SK-N-SH (cell line): ENCODE measurements at regions not wholly inside any gene's neighbourhood (a gene's known extent, or its start where the extent isn't known, plus 50 kb on each side); places are given as distances from the start of the nearest gene placed in this dataset.

Experiments used
- CTCF ChIA-PET: fragments of 300-600, 350-600 bp; formaldehyde crosslinking; extraction: SDS; loops from one replicate; lab custom pipeline; 2021; lab: Yijun Ruan, JAX
- POLR2A ChIA-PET: fragments of 350-600 bp; sonication (Branson Sonifier 250); formaldehyde crosslinking; extraction: SDS; loops from one replicate; lab custom pipeline; 2020; ENCODE audit warnings: antibody characterized with exemption, inconsistent platforms; lab: Yijun Ruan, JAX
- DNase-seq: peaks from one replicate; pipeline ENCODE4 v3.0.0; 2012
- H2AFZ ChIP-seq: fragments of 200-600 bp; sonication (generic); 2 replicates; pipeline ENCODE4 v1.8.1; 2016; ENCODE audit warnings: antibody characterized with exemption, mild to moderate bottlenecking, low read depth
- H3F3A ChIP-seq: fragments of 200-600 bp; sonication (generic); replicated peaks from 2 replicates; pipeline ENCODE3; 2016; ENCODE audit warnings: antibody characterized with exemption, mild to moderate bottlenecking; ENCODE audit not compliant: insufficient read depth
- H3K27ac ChIP-seq, 2 experiments: fragments of 200-500 bp in 1 of 2; fragments of 200-600 bp in 1 of 2; sonication (Bioruptor generic) in 1 of 2; sonication (generic), shearing (Covaris generic) in 1 of 2; 2 replicates each; pipeline versions ENCODE4 v1.5.1 to v1.6.1; 2014 to 2016; ENCODE audit warnings: low read depth in 2 of 2, inconsistent platforms in 1 of 2, low read length in 1 of 2, mild to moderate bottlenecking in 1 of 2, mixed read lengths in 1 of 2
- H3K27me3 ChIP-seq: fragments of 200-600 bp; sonication (generic), shearing (Covaris generic); 2 replicates; pipeline ENCODE4 v1.6.1; 2016; ENCODE audit warnings: mixed run types; ENCODE audit not compliant: insufficient read depth
- H3K36me3 ChIP-seq, 2 experiments: fragments of 200-500 bp in 1 of 2; fragments of 200-600 bp in 1 of 2; sonication (Bioruptor generic) in 1 of 2; sonication (generic) in 1 of 2; replicated peaks in 1 of 2; 2 replicates each; pipeline versions ENCODE3 to v1.5.1; 2014 to 2016; ENCODE audit warnings: low read length in 1 of 2, mild to moderate bottlenecking in 1 of 2; ENCODE audit not compliant: insufficient read depth in 2 of 2, control insufficient read depth in 1 of 2
- H3K4me1 ChIP-seq, 2 experiments: fragments of 200-500 bp in 1 of 2; fragments of 200-600 bp in 1 of 2; sonication (Bioruptor generic) in 1 of 2; sonication (generic), shearing (Covaris generic) in 1 of 2; 2 replicates each; pipeline versions ENCODE4 v1.5.1 to v1.6.1; 2014 to 2016; ENCODE audit warnings: low read depth in 1 of 2, low read length in 1 of 2, mixed run types in 1 of 2; ENCODE audit not compliant: insufficient read depth in 2 of 2, control insufficient read depth in 1 of 2
- H3K4me2 ChIP-seq: fragments of 200-600 bp; sonication (generic), shearing (Covaris generic); 2 replicates; pipeline ENCODE4 v1.6.1; 2017; ENCODE audit warnings: mixed run types
- H3K4me3 ChIP-seq, 2 experiments: fragments of 200-500 bp in 1 of 2; fragments of 200-600 bp in 1 of 2; sonication (Bioruptor generic) in 1 of 2; sonication (generic), shearing (Covaris generic) in 1 of 2; 2 replicates each; pipeline versions ENCODE4 v1.5.1 to v1.8.1; 2014 to 2016; ENCODE audit warnings: low read depth in 2 of 2, inconsistent platforms in 1 of 2, low read length in 1 of 2, mild to moderate bottlenecking in 1 of 2, mixed read lengths in 1 of 2, moderate library complexity in 1 of 2
- H3K79me2 ChIP-seq: fragments of 200-600 bp; sonication (generic); 2 replicates; pipeline ENCODE4 v1.8.1; 2017; ENCODE audit warnings: mild to moderate bottlenecking; ENCODE audit not compliant: insufficient read depth
- H3K9ac ChIP-seq: fragments of 200-600 bp; sonication (generic); 2 replicates; pipeline ENCODE4 v1.6.1; 2017; ENCODE audit warnings: mixed run types
- H3K9me2 ChIP-seq: fragments of 200-600 bp; sonication (generic); 2 replicates; pipeline ENCODE4 v1.6.1; 2017; ENCODE audit warnings: mixed run types
- H3K9me3 ChIP-seq: fragments of 200-600 bp; sonication (generic); 2 replicates; pipeline ENCODE4 v1.6.1; 2017; ENCODE audit warnings: mixed run types, mild to moderate bottlenecking, moderate library complexity
- H4K20me1 ChIP-seq: fragments of 200-600 bp; sonication (generic); 2 replicates; pipeline ENCODE4 v1.6.1; 2017; ENCODE audit warnings: mild to moderate bottlenecking, mixed run types; ENCODE audit not compliant: insufficient read depth
- EP300 ChIP-seq, 2 experiments: IDR thresholded peaks; 2 replicates each; pipeline versions ENCODE4 v1.4.0 to v1.6.1; 2012; ENCODE audit warnings: borderline replicate concordance in 1 of 2, low read depth in 1 of 2, low read length in 1 of 2
- FOSL2 ChIP-seq: IDR thresholded peaks from 2 replicates; pipeline ENCODE4 v1.4.0; 2012; ENCODE audit warnings: low read depth, mild to moderate bottlenecking, moderate library complexity, borderline replicate concordance
- FOXM1 ChIP-seq: IDR thresholded peaks from 2 replicates; pipeline ENCODE4 v1.4.0; 2012; ENCODE audit warnings: low read depth, mild to moderate bottlenecking
- GATA2 ChIP-seq: sonication (generic); formaldehyde crosslinking; IDR thresholded peaks from 2 replicates; pipeline ENCODE4 v1.5.0; 2020; ENCODE audit warnings: mild to moderate bottlenecking, missing genetic modification reagents
- JUND ChIP-seq: IDR thresholded peaks from 2 replicates; pipeline ENCODE4 v1.4.0; 2012
- MEF2A ChIP-seq: IDR thresholded peaks from 2 replicates; pipeline ENCODE4 v1.4.0; 2012; ENCODE audit warnings: low read depth, borderline replicate concordance
- NFIC ChIP-seq: IDR thresholded peaks from 2 replicates; pipeline ENCODE4 v1.4.0; 2012; ENCODE audit warnings: borderline replicate concordance
- NRF1 ChIP-seq: IDR thresholded peaks from 2 replicates; pipeline ENCODE4 v1.6.1; 2012; ENCODE audit warnings: low read depth, mild to moderate bottlenecking, low read length
- POLR2AphosphoS5 ChIP-seq: IDR thresholded peaks from 2 replicates; pipeline ENCODE4 v1.6.1; 2012; ENCODE audit warnings: low read depth, low read length
- RFX5 ChIP-seq: IDR thresholded peaks from 2 replicates; pipeline ENCODE4 v1.6.1; 2012; ENCODE audit warnings: mild to moderate bottlenecking, improper control_type of control experiment, low read length
- RXRA ChIP-seq: IDR thresholded peaks from 2 replicates; pipeline ENCODE4 v1.4.0; 2012; ENCODE audit warnings: low read depth, mild to moderate bottlenecking, borderline replicate concordance
- SIN3A ChIP-seq: IDR thresholded peaks from 2 replicates; pipeline ENCODE4 v1.6.1; 2012; ENCODE audit warnings: low read depth, mild to moderate bottlenecking, low read length, moderate library complexity, borderline replicate concordance
- YY1 ChIP-seq: IDR thresholded peaks from 2 replicates; pipeline ENCODE4 v1.4.0; 2012; ENCODE audit warnings: low read depth, mild to moderate bottlenecking
- WGBS: methylation state at CpG from one replicate; pipeline ENCODE4 v1.1.6; 2017; ENCODE audit warnings: low lambda C conversion rate; 5-methylcytosine and 5-hydroxymethylcytosine counted together
- TF ChIP-seq, protein P1 (sequence below): fragments of 200-600 bp; sonication (generic); IDR thresholded peaks from 2 replicates; pipeline ENCODE4 v1.6.1; 2017; ENCODE audit warnings: antibody characterized with exemption, mild to moderate bottlenecking, moderate library complexity
- TF ChIP-seq, protein P2 (sequence below): fragments of 150-350 bp; IDR thresholded peaks from 2 replicates; pipeline ENCODE4 v1.6.1; 2016; ENCODE audit warnings: mild to moderate bottlenecking, low read depth, low read length
- TF ChIP-seq, protein P3 (sequence below): IDR thresholded peaks from 2 replicates; pipeline ENCODE4 v1.6.1; 2012; ENCODE audit warnings: mild to moderate bottlenecking, low read depth, low read length, moderate library complexity
- TF ChIP-seq, protein P4 (sequence below): fragments of 150-350 bp; IDR thresholded peaks from 2 replicates; pipeline ENCODE4 v1.6.1; 2017; ENCODE audit warnings: antibody characterized with exemption, low read length, low read depth, borderline replicate concordance

DNA sequence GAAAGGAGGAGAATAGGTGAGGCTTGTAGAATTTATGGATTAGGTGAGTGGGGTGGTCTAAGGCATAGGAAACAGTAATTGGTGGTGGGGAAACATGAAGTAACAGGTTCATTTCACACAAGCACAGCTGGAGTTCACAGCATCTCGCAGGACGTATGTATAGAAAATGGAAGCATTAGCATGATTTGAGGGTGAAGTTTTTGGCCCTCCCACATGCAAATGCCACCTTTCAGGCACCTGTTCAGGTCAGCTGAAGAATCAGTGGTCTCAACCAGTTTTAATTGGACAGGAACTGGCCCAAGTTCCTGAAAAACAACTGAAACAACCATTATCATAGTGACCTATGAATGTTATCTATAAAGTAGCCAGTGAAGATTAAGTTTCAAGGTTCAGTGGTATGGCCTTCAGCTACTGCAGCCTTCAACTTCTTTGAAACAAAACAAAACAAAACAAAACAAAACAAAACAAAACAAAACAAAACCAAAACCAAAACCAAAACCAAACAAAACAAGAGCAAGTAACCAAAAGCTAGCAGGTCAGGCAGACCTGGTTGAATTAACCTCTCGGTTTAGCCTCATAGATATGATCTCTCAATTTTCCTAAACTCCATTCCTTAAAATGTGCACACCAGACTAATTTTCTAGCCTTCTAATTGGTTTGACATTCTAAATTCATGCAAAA, 102.1 kb upstream of the SPHKAP start:
- POLR2A ChIA-PET, result no interaction called here
- H3K9ac ChIP-seq, result no peak overlapping the region

DNA sequence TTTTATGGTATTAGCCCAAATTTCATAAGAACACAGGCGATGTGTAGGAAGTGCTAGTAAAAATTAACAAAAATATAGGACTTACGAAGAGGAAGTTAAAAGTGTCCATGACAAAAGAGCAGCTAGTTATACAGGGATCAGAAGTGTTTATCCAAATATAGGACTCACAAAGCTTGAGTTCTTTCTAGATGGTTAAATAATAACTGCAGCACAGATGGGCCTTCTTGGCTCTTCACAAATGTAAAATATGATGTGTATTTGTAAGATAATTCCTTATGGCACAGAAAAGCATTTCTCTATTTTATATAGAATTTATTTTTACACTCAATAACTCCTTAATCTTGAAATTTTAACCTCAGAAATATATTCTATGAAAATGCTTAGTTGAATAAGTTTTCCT, 100.9 kb upstream of the SPHKAP start:
- 17% methylated on average over 2 of the region's 2 CpGs for WGBS
- H3K36me3 ChIP-seq, result no peaks in the 10 kb centered on the region
- no peaks in the 10 kb centered on the region for H3K79me2 ChIP-seq
- no peak overlapping the region for H3K4me2 ChIP-seq
- no peaks in the 10 kb centered on the region for H3K4me1 ChIP-seq
- no peak overlapping the region for H2AFZ ChIP-seq
- no peaks in the 10 kb centered on the region for H3K9me2 ChIP-seq
- TF ChIP-seq SIN3A, result no peak
- TF ChIP-seq, protein P1, sequence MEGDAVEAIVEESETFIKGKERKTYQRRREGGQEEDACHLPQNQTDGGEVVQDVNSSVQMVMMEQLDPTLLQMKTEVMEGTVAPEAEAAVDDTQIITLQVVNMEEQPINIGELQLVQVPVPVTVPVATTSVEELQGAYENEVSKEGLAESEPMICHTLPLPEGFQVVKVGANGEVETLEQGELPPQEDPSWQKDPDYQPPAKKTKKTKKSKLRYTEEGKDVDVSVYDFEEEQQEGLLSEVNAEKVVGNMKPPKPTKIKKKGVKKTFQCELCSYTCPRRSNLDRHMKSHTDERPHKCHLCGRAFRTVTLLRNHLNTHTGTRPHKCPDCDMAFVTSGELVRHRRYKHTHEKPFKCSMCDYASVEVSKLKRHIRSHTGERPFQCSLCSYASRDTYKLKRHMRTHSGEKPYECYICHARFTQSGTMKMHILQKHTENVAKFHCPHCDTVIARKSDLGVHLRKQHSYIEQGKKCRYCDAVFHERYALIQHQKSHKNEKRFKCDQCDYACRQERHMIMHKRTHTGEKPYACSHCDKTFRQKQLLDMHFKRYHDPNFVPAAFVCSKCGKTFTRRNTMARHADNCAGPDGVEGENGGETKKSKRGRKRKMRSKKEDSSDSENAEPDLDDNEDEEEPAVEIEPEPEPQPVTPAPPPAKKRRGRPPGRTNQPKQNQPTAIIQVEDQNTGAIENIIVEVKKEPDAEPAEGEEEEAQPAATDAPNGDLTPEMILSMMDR, result no peak
- TF ChIP-seq FOXM1, result no peak
- TF ChIP-seq, protein P2, sequence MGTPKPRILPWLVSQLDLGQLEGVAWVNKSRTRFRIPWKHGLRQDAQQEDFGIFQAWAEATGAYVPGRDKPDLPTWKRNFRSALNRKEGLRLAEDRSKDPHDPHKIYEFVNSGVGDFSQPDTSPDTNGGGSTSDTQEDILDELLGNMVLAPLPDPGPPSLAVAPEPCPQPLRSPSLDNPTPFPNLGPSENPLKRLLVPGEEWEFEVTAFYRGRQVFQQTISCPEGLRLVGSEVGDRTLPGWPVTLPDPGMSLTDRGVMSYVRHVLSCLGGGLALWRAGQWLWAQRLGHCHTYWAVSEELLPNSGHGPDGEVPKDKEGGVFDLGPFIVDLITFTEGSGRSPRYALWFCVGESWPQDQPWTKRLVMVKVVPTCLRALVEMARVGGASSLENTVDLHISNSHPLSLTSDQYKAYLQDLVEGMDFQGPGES, result no peak
- TF ChIP-seq, protein P3, sequence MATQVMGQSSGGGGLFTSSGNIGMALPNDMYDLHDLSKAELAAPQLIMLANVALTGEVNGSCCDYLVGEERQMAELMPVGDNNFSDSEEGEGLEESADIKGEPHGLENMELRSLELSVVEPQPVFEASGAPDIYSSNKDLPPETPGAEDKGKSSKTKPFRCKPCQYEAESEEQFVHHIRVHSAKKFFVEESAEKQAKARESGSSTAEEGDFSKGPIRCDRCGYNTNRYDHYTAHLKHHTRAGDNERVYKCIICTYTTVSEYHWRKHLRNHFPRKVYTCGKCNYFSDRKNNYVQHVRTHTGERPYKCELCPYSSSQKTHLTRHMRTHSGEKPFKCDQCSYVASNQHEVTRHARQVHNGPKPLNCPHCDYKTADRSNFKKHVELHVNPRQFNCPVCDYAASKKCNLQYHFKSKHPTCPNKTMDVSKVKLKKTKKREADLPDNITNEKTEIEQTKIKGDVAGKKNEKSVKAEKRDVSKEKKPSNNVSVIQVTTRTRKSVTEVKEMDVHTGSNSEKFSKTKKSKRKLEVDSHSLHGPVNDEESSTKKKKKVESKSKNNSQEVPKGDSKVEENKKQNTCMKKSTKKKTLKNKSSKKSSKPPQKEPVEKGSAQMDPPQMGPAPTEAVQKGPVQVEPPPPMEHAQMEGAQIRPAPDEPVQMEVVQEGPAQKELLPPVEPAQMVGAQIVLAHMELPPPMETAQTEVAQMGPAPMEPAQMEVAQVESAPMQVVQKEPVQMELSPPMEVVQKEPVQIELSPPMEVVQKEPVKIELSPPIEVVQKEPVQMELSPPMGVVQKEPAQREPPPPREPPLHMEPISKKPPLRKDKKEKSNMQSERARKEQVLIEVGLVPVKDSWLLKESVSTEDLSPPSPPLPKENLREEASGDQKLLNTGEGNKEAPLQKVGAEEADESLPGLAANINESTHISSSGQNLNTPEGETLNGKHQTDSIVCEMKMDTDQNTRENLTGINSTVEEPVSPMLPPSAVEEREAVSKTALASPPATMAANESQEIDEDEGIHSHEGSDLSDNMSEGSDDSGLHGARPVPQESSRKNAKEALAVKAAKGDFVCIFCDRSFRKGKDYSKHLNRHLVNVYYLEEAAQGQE, result no peak
- no peak for TF ChIP-seq POLR2AphosphoS5
- no peak for TF ChIP-seq NRF1
- no peak for TF ChIP-seq MEF2A
- TF ChIP-seq RFX5, result no peak
- TF ChIP-seq YY1, result no peak
- no peak for TF ChIP-seq NFIC
- no peak for TF ChIP-seq GATA2 (CRISPR knock-in tag)
- no peaks in the 10 kb centered on the region for H4K20me1 ChIP-seq
- no peaks in the 10 kb centered on the region for H3F3A ChIP-seq
- H3K27ac ChIP-seq, result no peak overlapping the region
- H3K9me3 ChIP-seq, result no peaks in the 10 kb centered on the region
- ChIA-PET POLR2A (no interaction called here), CTCF (no interaction called here)
- H3K4me3 ChIP-seq, result no peak overlapping the region
- H3K27me3 ChIP-seq, result no peaks in the 10 kb centered on the region
- no peak for DNase-seq
- H3K9ac ChIP-seq, result no peak overlapping the region

More for the DNA sequence above, 102.1 kb upstream of the SPHKAP start:
- H3K36me3 ChIP-seq, result no peaks in the 10 kb centered on the region
- H3K4me2 ChIP-seq, result no peak overlapping the region
- H3K9me2 ChIP-seq, result no peaks in the 10 kb centered on the region
- no peak for DNase-seq
- H3F3A ChIP-seq, result no peaks in the 10 kb centered on the region
- no peaks in the 10 kb centered on the region for H3K9me3 ChIP-seq
- no peak overlapping the region for H3K4me3 ChIP-seq
- H2AFZ ChIP-seq, result no peak overlapping the region
- 24% methylated on average over 3 of the region's 3 CpGs for WGBS
- no peaks in the 10 kb centered on the region for H4K20me1 ChIP-seq
- H3K27me3 ChIP-seq, result no peaks in the 10 kb centered on the region
- TF ChIP-seq JUND, result no peak
- TF ChIP-seq FOSL2, result no peak
- TF ChIP-seq GATA2 (CRISPR knock-in tag), result no peak
- no peak for TF ChIP-seq RXRA
- no peak for TF ChIP-seq EP300 (IDR thresholded peaks at IDR 0.05; ENCODE audit: borderline replicate concordance in 1 of 2, low read depth in 1 of 2, low read length in 1 of 2)
- TF ChIP-seq NFIC, result no peak
- TF ChIP-seq, protein P4, sequence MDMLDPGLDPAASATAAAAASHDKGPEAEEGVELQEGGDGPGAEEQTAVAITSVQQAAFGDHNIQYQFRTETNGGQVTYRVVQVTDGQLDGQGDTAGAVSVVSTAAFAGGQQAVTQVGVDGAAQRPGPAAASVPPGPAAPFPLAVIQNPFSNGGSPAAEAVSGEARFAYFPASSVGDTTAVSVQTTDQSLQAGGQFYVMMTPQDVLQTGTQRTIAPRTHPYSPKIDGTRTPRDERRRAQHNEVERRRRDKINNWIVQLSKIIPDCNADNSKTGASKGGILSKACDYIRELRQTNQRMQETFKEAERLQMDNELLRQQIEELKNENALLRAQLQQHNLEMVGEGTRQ, result no peak
- H3K27ac ChIP-seq, result no peak overlapping the region
- no peaks in the 10 kb centered on the region for H3K79me2 ChIP-seq
- CTCF ChIA-PET, result no interaction called here
- no peaks in the 10 kb centered on the region for H3K4me1 ChIP-seq
